GM19395 (cell line): ENCODE measurements at regions not wholly inside any gene's neighbourhood (a gene's known extent, or its start where the extent isn't known, plus 50 kb on each side); places are given as distances from the start of the nearest gene placed in this dataset.
"Not testable (repeated sequence)": the region's sequence is repeated elsewhere in the genome, so short reads cannot be mapped to it uniquely, and the experiment has no call there.

Experiments
- ATAC-seq: cut with Tn5 transposase; IDR thresholded peaks from one replicate; pipeline ENCODE4 v1.9.1; 2021; ENCODE audit warnings: mild to moderate bottlenecking, moderate library complexity; ENCODE audit not compliant: unreplicated experiment

DNA sequence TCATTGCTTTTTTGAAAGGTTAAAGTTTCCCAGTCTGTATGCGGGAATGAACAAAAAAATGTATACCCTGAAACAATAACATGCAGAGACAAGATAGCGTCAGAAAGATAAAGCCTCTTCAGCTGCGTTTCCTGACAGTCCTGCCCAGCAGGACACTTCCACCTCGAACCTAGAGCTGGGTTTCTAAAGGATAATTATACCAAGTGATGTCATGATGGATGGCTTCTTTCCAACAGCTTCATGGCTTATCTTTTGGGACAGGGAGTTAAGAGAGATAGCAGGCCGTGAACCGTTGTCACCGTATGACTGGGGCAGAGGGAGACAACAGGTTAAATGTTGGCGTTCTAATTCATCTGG, 267.6 kb upstream of the SGK1 start:
- ATAC-seq = no peak

DNA sequence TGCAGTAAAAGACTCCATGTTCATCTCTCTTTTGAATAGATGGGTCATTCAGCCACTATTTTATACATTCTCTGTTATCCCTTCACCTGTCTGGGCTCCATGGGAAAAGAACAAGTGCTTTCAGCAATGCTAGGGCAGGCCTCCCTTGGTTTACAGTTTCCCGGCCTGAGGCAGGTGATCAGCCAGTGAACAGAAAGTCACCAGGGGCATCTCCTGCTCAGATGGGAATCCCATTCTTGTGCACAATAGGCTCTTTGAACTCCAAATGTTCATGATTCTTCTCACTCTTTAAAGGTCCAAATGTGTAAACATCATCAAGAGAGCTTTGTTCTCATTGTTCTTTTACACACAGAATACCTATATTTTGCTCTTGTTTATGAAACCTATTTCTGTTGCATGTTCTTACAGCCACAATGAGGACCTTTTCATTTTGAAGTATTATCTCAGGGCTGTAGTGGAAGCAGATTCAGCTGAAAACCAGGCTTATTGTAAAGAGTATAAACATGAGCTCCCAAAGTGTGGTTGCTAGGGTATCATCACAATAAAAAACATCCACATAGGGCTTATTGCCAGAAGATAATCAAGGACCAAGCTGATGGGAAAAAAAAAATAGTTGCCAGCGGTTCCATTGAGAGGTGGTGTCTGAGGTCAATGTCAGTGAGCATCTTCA, 267.1 kb upstream of the SGK1 start:
- ATAC-seq = no peak

DNA sequence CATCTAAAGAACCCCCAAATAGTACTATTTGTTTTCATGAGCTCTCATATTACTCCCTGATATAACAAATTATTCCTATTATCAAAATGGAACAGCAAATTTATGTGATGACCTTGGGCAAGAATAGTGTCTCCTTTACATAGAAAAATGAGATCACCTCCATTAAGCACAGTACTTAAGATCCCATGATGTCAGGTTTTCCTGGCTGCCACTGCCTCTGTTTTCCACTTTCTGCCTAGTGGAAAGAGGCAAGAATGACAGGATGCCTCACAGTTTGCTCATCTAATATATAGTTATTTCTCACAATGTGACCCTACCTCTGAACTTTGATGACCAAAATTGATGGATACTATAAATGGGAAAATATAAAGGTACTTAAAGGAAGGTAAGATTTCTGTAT, 260.1 kb upstream of the SGK1 start:
- no peak for ATAC-seq

DNA sequence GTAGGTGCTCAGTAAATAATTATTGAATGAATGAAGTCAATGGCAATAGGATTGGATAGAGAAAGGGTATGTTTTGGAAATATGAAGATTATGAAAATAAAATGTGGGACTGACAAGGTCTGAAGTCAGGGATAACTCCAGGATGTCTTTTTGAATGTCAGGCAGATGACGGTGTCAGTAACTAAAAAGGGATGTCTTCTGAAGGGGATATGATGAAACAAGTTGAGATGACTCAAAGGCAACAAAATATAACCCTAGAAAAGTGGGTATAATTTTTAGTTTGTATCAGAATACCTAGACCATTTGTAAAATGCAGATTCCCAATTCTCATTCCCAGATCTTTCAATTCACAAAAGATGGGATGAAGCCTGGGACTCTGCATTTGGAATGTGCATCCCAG, 257.3 kb upstream of the SGK1 start:
- no peak for ATAC-seq

DNA sequence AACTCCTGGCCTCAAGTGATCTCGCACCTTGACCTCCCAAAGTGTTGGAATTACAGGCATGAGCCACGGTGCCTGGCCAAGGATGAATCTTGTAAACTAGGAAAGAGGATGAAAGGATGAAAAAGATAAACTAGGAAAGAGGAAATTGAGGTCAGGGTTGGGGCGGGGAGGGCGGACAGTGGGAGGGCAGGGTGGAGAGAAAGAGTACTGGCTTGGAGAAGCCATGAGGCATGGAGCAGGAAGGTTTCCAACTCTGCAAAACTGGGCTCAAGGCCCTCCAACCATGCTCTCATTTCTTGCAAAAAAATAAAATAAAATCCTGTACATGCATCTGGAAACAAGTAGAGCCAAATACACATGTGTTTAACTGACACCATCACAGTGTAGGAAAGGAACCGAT, 256.6 kb upstream of the SGK1 start:
- no peak for ATAC-seq

DNA sequence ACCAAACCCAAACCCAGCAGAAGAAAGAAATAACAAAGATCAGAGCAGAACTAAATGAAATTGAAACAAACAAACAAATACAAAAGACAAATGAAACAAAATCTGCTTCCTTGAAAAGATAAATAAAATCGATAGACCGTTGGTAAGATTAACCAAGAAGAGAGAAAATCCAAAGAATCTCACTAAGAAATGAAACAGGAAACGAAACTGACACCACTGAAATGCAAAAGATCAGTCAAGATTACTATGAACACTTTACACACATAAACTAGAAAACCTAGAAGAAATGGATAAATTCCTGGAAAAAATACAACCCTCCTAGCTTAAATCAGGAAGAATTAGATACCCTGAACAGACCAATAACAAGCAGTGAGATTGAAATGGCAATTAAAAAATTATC, 252.1 kb upstream of the SGK1 start:
- ATAC-seq = not testable (repeated sequence)

DNA sequence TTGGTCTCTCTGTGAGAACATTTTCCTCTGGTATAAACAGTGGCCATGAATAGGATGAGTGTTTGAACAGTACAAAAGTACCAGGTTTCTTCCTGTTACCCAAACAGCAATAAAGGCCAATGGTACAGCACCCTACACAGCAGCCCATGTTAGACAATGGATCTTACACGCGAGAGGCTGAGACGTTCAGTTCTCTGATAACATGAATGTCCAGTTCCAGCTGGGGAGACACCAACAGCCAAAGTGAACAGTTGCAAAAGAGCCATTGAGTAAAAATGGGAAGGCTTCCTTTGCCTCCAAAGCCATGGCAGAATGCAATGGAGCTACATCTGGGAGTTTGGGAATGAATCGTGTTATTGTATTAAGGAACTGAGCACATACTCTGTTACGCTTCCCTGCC, 246.8 kb upstream of the SGK1 start:
- ATAC-seq = no peak

DNA sequence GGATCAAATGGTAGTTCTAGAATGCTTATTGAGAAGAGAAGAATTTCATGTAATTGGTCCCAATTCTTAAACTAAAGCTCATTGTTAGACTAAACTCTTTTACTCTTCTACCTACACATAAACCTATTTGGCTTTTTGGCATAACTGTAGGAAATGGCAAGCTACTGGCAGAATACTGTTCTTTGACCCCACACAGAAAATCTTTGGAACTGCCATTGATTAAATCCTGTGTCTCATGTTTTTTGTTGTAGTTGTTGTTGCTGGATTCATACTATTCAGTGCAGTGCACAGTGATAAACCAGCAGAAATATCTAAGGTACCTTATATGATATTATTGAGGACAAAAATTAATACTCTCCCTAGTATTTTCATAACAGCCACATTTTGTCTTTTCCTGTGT, 242.1 kb upstream of the SGK1 start:
- no peak for ATAC-seq

DNA sequence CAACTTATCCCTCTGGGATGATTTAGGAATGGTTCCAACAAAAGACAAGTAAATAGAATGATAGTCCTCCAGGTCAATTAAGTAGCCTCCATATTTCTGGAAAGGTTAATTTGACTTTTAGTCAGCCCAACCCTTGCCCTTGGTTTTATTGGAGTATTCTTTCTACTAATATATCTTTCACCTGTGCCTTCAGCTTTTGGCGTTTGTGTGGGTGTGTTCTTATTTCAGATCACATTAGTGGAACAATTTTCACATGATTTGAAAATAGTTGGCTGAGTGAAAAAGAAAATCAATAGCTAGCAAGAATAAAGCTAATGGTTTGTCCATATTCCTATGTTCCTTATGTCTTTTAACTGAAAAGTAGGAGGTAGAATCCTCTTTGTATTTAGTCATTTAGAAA, 239.6 kb upstream of the SGK1 start:
- ATAC-seq = no peak

DNA sequence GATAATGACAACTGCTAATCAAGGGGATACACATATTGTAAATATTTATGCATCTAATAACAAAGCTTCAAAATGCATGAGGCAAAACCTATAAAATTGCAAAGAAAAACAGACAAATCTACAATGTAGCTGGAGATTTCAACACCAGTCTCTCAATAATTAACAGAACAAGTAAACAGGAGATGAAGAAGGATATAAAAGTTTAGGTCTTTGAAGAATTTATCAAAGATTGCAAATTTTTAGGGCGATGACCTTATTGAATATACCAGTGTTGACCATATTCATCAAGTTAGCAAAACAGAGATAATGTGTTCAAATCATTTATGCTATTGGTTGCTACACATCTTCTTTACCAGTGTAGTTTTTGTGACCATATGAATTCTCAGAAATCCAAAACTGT, 237.8 kb upstream of the SGK1 start:
- ATAC-seq = no peak

DNA sequence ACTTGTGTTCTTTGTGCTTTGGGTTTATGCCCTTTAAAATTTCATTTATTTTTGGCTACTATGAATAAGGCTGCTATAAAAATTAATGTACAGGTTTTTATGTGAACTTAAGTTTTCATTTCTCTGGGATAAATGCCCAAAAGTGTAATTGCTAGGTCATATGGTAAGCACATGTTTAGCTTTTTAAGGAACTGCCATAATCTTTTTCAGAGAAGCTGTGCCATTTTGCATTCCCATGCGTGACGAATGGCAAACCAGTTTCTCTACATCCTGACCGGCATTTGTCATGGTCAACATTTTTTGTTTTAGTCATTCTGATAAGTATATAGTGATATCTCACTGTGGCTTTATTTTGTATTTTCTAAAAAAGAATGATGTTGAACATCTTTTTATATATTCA, 236.0 kb upstream of the SGK1 start:
- ATAC-seq = no peak

DNA sequence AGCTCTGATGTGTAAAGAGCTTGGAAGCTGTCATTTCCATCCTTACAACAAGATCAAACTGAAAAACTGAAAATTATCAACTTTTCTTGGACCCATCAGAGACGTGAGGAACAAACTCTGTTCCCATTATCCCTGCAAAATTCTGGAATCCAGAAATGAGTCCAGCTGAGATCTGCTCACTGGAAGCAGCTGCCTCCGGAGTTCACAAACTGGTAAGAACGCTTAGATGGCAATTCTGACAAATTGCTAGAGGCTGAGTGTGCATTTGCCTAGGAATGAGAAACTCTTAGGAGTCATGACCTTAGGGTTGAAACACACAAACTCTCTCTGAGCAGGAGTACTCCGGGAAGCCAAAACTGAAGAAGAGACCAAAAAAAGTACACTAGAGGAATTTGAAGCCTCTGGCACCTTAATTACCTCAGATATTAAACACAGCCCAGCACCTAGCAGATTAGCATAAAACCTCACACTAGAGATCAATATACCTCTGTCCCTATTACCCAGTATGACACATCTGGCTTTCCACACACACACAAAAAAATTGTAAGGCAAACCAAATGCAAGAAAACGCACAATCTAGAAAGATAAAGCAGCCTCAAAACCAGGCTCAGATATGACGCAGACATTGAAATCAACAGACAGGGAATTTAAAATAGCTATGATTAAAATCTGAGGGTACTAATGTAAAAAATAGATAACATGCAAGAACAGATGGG, 233.5 kb upstream of the SGK1 start:
- no peak for ATAC-seq

DNA sequence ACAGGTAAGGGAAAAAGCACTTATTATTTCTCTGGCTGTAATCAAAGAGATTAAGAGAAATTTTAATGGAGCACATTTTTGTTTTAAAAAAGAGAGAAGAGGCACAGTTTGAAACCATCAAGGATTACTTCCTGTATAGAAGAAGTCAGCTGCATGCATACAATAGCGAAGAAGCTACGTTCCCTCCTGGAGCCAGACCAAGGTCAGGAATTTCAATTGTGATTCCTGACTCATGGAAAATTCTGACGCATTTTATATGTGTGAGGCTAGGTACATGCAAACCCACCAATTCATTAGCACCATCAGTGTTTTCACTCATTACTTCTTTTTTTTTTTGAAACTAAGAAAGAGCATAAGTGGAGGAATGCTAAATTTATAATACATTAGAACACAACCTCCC, 232.7 kb upstream of the SGK1 start:
- no peak for ATAC-seq

DNA sequence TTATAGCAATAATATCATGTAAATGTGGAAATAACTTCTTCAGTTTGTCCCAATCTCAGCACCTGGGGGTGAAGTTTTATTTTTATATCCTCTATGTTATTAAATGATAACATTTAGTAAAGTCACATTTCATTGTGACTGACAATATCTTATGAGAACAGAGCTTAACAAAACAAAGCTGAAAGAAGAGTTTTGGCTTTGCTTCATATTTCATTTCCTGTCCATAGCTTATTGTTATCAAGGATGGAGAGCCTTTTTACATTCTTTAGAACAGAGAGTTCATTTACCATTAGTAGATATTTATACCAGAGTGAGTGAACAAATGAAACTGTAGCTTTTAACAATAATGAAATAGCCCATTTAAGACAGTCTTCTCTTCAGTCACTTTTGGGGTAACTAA, 231.9 kb upstream of the SGK1 start:
- ATAC-seq = no peak

DNA sequence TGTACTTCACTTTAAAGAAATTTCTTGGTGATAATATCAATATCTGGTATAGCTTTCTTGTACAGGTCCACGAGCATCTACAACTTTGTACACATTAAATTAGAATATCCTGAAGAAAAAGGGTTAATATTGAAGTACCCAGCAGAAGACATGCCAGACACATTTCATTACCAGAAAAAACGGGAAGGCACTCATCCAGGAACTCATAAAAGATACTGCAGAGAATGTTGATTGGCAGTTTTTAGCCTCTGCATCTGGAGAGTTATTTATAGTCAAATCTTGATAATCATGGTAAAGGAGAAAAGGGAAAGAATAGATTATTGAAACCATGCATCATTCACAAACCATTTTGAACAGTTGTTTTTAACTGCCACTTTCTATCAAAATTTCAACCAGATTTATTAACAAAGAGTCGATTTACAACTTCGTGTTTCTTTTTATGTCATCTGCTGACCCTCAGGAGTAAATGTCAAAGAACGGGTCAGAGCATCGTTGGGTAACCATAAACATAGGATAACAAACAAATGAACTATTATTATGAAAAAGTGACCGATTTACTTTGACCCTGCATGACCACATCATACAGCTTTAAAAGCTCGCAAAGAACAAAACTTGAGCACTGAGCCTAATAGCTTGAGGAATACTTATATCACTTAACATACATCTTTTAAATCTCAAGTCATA, 229.2 kb upstream of the SGK1 start:
- ATAC-seq = no peak

DNA sequence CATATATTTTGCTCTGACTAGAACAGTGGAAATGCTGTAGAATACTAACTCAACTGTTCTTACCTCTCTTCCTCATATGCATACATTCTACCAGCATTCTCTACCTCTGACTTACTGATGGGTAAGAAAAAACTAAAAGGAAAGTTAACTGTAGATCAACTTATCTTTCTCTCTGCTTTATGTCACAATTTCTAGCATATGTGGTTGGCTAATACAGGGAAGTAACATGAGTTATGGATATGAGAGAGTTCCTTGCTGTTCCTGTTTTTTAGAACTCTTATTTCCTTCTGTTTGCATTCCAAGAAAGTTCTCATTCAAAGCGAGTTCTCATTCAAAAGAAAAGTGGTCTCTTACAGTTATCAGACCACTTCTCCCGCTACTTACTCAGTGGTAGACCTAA, 226.8 kb upstream of the SGK1 start:
- ATAC-seq = no peak

DNA sequence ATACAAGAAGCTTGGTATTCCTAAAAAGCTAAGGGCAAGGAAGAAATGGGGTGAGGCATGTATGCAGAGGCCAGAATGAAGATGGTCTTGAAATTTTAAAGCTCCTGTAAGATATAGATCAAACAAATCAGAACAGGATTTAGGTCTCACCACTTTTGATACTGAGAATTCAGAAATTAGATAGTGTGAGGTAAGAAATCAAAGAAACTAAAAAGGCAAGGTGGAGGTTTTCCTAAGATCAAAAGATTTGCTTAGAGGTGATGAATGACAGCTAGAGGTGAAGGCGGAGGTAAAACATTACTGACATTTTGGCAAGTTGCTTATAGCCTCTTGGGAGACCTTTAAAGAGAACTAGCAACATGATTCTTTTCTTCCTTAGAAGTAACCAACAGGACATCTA, 225.2 kb upstream of the SGK1 start:
- ATAC-seq = no peak

DNA sequence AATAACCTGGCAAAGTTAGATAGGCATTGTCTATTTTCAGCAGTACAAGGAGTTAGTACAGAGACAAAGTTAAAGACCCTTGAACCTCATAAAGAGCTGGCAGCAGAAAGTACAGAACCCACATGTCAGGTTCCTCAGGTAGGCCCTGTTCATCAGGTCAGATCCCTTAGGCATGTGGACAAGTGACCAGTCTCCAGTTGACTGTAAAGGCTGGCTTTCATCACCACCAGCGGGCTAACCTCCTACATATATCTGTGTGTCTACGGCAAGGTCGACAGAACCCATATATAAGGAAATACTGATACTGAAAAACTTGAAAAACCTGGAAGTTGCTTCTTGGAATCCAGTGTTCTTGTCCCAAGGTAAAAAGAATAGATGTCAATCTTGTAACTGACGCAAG, 223.1 kb upstream of the SGK1 start:
- ATAC-seq = no peak

DNA sequence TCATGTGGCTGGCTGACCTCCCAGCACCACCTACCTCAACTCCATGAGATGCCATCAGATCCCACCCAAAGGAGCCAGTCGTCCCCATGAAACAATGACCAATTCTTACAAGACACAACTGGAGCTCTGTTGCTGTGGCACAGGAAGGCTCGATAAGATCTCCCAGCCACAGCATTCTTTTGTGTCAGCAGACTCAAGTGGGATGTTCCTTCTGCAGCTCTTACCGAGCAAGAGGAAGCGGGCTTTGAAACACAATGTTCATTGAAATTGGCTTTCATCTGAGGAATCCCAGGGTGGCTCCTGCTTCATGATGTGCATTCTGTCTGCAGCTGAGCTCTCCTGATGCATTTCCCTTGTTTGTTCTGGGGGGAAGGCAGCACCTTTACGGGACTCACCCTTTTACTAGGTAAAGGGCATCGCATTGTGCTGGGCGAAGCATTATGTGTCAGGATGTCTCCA, 222.0 kb upstream of the SGK1 start:
- no peak for ATAC-seq

DNA sequence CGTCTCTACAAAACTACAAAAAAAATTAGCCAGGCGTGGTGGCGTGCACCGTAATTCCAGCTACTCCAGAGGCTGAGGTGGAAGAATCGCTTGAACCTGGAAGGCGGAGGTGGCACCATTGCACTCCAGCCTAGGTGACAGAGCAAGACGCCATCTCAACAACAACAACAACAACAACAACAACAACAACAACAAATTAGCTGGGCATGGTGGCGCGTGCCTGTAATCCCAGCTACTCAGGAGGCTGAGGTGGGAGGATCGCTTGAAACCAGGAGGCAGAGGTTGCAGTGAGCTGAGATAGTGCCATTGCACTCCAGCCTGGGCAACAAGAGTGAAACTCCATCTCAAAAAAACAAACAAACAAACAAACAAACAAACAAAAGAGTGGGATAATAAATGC, 219.9 kb upstream of the SGK1 start:
- not testable (repeated sequence) for ATAC-seq

DNA sequence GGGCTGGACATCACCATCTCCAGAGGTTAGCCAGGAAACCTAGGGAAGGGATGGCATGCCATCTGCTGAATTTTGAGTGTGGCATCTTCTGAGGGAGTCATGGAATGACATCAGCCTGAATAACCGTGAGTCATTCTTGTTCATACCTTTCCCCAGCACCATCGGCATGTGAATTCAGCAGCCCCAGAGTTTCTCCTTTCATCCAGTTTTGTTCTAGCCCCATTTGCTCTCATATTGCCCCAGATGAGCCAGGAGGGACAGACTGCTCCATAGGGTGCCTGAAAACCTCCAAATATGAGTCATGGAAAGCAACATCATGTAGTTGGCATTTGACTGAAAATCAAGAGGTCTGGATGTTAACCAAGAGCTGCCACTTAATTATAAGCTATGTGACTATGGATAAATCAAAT, 219.2 kb upstream of the SGK1 start:
- no peak for ATAC-seq

DNA sequence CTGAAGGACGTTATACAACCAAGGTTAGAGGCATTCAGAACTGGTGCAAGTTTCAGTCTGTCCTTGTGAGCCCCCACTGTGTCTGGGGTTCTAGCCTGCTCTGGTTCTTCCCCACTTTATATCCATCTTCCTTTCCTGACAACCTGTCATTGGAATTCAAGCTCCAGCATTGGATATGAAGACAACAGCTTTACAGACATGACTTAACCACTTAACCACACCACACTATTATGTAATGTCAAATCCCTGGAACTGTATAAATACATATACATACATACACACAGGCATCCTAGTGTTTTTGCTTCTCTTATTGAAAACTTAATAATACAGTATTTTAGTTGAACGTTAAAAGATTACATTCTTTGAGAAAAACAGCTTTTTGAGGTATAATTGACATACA, 217.9 kb upstream of the SGK1 start:
- no peak for ATAC-seq
